Thyroid gland (tissue), 4 donors: ENCODE measurements at regions not wholly inside any gene's neighbourhood (a gene's known extent, or its start where the extent isn't known, plus 50 kb on each side); places are given as distances from the start of the nearest gene placed in this dataset.

Source experiments
- CTCF ChIP-seq, 6 experiments: fragments of 200-600 bp in 3 of 6; fragments of 450-650 bp in 3 of 6; sonication (generic) in 3 of 6; IDR thresholded peaks; one replicate each; pipeline ENCODE4 v1.5.1; 2016 to 2019; ENCODE audit warnings: antibody characterized with exemption in 6 of 6, mild to moderate bottlenecking in 2 of 6, inconsistent platforms in 1 of 6, moderate library complexity in 1 of 6
- POLR2A ChIP-seq, 2 donors: fragments of 450-650 bp; IDR thresholded peaks; one replicate each; pipeline ENCODE4 v1.6.1; 2017; ENCODE audit warnings: antibody characterized with exemption in 2 of 2, mild to moderate bottlenecking in 2 of 2, moderate library complexity in 1 of 2

- TF ChIP-seq CTCF (IDR thresholded peaks at IDR 0.05): no peak
- no peak for TF ChIP-seq POLR2A (IDR thresholded peaks at IDR 0.05)
Measured at GRCh38 chr6:170137911-170138910, 152.7 kb downstream of the DLL1 start.
